ENCODE measurements at regions not wholly inside any gene's neighbourhood (a gene's known extent, or its start where the extent isn't known, plus 50 kb on each side); places are given as distances from the start of the nearest gene placed in this dataset.
"Not testable (repeated sequence)": the region's sequence is repeated elsewhere in the genome, so short reads cannot be mapped to it uniquely, and the experiment has no call there.

DNA sequence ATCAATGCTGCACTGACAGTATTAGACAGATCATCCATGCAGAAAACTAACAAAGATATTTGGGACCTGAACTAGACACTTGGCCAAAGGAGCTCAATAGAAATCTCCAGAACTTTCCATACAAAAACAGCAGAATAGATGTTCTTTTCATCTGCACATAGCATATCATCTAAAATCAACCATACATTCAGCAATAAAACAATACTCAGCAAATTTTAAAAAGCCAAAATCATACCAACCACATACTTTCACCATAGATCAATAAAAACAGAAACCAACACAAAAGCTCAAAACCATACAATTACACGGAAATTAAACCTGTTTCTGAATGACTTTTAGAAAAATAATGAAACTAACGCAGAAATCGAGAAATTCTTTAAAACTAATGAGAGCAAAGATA lies 592.6 kb downstream of the SLITRK5 start:
- no peak for DNase-seq (ENCODE audit: low spot score in 2 of 2)
- no peaks in the 10 kb centered on the region for H3K9me3 ChIP-seq
- H3K4me3 ChIP-seq, result no peak overlapping the region
- H3K27ac ChIP-seq, result no peak overlapping the region
- TF ChIP-seq, protein P1, sequence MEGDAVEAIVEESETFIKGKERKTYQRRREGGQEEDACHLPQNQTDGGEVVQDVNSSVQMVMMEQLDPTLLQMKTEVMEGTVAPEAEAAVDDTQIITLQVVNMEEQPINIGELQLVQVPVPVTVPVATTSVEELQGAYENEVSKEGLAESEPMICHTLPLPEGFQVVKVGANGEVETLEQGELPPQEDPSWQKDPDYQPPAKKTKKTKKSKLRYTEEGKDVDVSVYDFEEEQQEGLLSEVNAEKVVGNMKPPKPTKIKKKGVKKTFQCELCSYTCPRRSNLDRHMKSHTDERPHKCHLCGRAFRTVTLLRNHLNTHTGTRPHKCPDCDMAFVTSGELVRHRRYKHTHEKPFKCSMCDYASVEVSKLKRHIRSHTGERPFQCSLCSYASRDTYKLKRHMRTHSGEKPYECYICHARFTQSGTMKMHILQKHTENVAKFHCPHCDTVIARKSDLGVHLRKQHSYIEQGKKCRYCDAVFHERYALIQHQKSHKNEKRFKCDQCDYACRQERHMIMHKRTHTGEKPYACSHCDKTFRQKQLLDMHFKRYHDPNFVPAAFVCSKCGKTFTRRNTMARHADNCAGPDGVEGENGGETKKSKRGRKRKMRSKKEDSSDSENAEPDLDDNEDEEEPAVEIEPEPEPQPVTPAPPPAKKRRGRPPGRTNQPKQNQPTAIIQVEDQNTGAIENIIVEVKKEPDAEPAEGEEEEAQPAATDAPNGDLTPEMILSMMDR (IDR thresholded peaks at IDR 0.05), result no peak
- TF ChIP-seq POLR2AphosphoS5 (IDR thresholded peaks at IDR 0.05) (no peak), POLR2A (IDR thresholded peaks at IDR 0.05) (no peak)
- H3K4me1 ChIP-seq, result no peaks in the 10 kb centered on the region
- H3K27me3 ChIP-seq, result no peaks in the 10 kb centered on the region
- intact Hi-C loops (cut with DNase I; ENCODE audit: low total_unique reads), result no loop called here
- H3K36me3 ChIP-seq, result no peaks in the 10 kb centered on the region

DNA sequence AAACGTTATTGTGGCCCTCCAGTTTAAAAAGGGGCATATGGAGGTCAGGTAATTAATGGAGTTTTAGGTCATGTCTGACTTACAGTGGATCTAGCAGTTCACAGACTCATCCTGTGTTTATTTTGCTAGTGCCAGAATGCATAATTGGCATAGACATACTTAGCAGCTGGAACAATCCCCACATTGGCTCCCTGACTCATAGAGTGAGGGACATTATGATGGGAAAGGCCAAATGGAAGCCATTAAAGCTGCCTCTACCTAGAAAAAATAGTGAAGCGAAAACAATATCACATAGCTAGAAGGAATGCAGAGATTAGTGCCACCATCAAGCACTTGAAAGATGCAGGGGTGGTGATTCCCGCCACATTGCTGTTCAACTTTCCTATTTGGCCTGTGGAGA lies 610.7 kb downstream of the SLITRK5 start:
- Histone ChIP-seq H3K27ac (no peak overlapping the region), H3K9me3 (no peaks in the 10 kb centered on the region), H3K36me3 (no peaks in the 10 kb centered on the region), H3K27me3 (no peaks in the 10 kb centered on the region), H3K4me1 (no peaks in the 10 kb centered on the region), H3K4me3 (no peak overlapping the region)
- no peak for TF ChIP-seq POLR2AphosphoS5 (IDR thresholded peaks at IDR 0.05)
- TF ChIP-seq POLR2A (IDR thresholded peaks at IDR 0.05), result no peak
- TF ChIP-seq, protein P1 (IDR thresholded peaks at IDR 0.05), result no peak
- DNase-seq (ENCODE audit: low spot score in 2 of 2), result no peak
- intact Hi-C loops (cut with DNase I; ENCODE audit: low total_unique reads), result no loop called here

DNA sequence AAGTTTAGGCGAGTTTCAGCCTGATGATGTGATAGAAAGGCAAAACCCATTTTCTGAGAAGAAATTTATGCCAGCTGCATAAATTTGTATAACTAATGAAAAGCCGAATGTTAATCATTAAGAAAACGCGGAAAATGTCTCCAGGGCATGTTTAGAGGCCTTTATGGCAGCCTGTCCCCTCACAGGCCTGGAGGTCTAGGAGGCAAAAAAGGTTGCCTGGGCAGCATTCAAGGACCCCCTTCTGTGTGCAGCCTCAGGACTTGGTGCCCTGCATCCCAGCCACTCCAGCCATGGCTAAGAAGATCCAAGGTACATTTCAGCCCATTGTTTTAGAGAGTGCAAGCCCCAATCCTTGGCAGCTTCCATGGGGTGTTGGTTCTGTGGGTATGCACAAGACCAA lies 614.2 kb downstream of the SLITRK5 start:
- no peak for DNase-seq (ENCODE audit: low spot score in 2 of 2)
- Histone ChIP-seq H3K27ac (no peak overlapping the region), H3K9me3 (no peaks in the 10 kb centered on the region), H3K27me3 (no peaks in the 10 kb centered on the region), H3K4me3 (no peak overlapping the region), H3K36me3 (no peaks in the 10 kb centered on the region), H3K4me1 (no peaks in the 10 kb centered on the region)
- intact Hi-C loops (cut with DNase I; ENCODE audit: low total_unique reads), result no loop called here
- TF ChIP-seq, protein P1 (IDR thresholded peaks at IDR 0.05), result no peak
- TF ChIP-seq POLR2AphosphoS5 (IDR thresholded peaks at IDR 0.05), result no peak
- TF ChIP-seq POLR2A (IDR thresholded peaks at IDR 0.05), result no peak

DNA sequence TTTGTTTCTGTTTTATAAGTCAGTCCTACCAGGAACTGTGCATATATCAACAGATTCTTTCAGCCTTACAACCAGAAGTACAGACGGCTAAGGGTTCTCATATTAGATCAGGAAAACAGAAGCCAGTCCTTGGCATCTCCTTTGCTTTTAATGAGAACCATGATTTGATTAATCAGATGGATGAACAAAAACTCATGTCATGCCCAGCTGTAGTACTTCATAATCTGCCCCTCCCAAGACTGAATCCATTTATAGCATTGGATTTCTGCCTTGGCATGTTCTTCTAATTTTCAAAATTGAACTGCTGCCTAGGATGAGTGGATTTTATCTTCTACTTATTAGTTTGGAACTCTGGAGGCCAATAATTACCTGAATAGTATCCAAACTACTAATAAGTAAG lies 617.2 kb downstream of the SLITRK5 start:
- no peak overlapping the region for H3K27ac ChIP-seq
- intact Hi-C loops (cut with DNase I; ENCODE audit: low total_unique reads), result no loop called here
- no peak for DNase-seq (ENCODE audit: low spot score in 2 of 2)
- H3K4me1 ChIP-seq, result no peaks in the 10 kb centered on the region
- H3K4me3 ChIP-seq, result no peak overlapping the region
- no peaks in the 10 kb centered on the region for H3K27me3 ChIP-seq
- H3K36me3 ChIP-seq, result no peaks in the 10 kb centered on the region
- TF ChIP-seq, protein P1 (IDR thresholded peaks at IDR 0.05), result no peak
- no peak for TF ChIP-seq POLR2AphosphoS5 (IDR thresholded peaks at IDR 0.05)
- no peak for TF ChIP-seq POLR2A (IDR thresholded peaks at IDR 0.05)
- peaks cover 0 to 4% of the 10 kb centered on the region in 2 donors for H3K9me3 ChIP-seq

DNA sequence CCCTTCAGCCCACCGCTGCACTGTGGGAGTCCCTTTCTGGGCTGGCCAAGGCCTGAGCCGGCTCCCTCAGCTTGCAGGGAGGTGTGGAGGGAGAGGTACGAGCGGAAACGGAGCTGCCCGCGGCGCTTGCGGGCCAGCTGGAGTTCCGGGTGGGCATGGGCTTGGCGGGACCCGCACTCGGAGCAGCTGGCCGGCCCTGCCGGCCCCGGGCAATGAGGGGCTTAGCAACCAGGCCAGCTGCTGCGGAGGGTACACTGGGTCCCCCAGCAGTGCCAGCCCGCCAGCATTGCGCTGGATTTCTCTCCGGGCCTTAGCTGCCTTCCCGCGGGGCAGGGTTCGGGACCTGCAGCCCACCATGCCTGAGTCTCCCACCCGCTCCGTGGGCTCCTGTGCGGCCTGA lies 620.6 kb downstream of the SLITRK5 start:
- H3K36me3 ChIP-seq; H3K4me3 ChIP-seq; intact Hi-C loops (cut with DNase I; ENCODE audit: low total_unique reads); H3K27ac ChIP-seq; H3K4me1 ChIP-seq; H3K27me3 ChIP-seq; DNase-seq (ENCODE audit: low spot score in 2 of 2); H3K9me3 ChIP-seq: not testable (repeated sequence)

DNA sequence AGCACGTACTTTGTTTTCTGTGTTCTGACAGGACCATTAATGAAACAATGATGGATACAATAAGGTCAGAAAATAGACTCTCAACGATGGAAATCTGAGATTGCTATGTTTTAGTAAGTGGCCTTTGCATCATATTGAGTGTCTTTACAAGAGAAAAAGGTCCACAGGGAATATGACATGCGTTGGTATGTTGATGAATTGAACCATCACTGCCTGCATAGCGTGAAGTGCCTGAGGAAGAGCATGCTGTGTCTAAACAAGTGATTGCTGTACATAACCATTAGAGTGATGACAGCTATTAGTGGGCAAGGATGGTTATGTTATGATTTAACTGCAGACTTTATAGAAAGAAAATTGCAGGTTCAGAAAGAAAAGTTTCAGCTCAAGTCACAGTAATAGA lies 623.2 kb downstream of the SLITRK5 start:
- H3K4me3 ChIP-seq, result no peak overlapping the region
- TF ChIP-seq POLR2A (IDR thresholded peaks at IDR 0.05), result no peak
- TF ChIP-seq, protein P1 (IDR thresholded peaks at IDR 0.05), result no peak
- TF ChIP-seq POLR2AphosphoS5 (IDR thresholded peaks at IDR 0.05), result no peak
- no peaks in the 10 kb centered on the region for H3K27me3 ChIP-seq
- peaks cover 0 to 4% of the 10 kb centered on the region in 2 donors for H3K9me3 ChIP-seq
- no peaks in the 10 kb centered on the region for H3K4me1 ChIP-seq
- H3K27ac ChIP-seq, result no peak overlapping the region
- H3K36me3 ChIP-seq, result no peaks in the 10 kb centered on the region
- intact Hi-C loops (cut with DNase I; ENCODE audit: low total_unique reads), result no loop called here
- DNase-seq (ENCODE audit: low spot score in 2 of 2), result no peak
